Upper lobe of left lung (tissue), 6 donors: ENCODE measurements at regions not wholly inside any gene's neighbourhood (a gene's known extent, or its start where the extent isn't known, plus 50 kb on each side); places are given as distances from the start of the nearest gene placed in this dataset.

Source experiments
- ATAC-seq, 2 donors: fragments of 200-7000 bp; cut with Tn5 transposase; one replicate each; pipeline ENCODE4 v1.9.1; 2022; ENCODE audit warnings: mild to moderate bottlenecking in 2 of 2, moderate library complexity in 2 of 2; ENCODE audit not compliant: low FRiP score in 2 of 2
- DNase-seq, 2 donors: peaks; one replicate each; pipeline ENCODE4 v3.0.0-alpha.2; 2019 to 2020
- H3K27ac ChIP-seq, 4 donors: fragments of 200-600 bp; sonication (generic); one replicate each; pipeline ENCODE4 v1.5.1; 2016 to 2019
- H3K27me3 ChIP-seq, 4 donors: fragments of 200-600 bp; sonication (generic); one replicate each; pipeline ENCODE4 v1.5.1; 2017 to 2019
- H3K36me3 ChIP-seq, 4 donors: fragments of 200-600 bp; sonication (generic); one replicate each; pipeline ENCODE4 v1.5.1; 2016 to 2019
- H3K4me1 ChIP-seq, 4 donors: fragments of 200-600 bp; sonication (generic); one replicate each; pipeline ENCODE4 v1.5.1; 2018 to 2019
- H3K4me3 ChIP-seq, 4 donors: fragments of 200-600 bp; sonication (generic); one replicate each; pipeline ENCODE4 v1.5.1; 2017 to 2019; ENCODE audit warnings: mild to moderate bottlenecking in 2 of 4, moderate library complexity in 1 of 4
- H3K9me3 ChIP-seq, 4 donors: fragments of 200-600 bp; sonication (generic); one replicate each; pipeline ENCODE4 v1.5.1; 2018 to 2019
- CTCF ChIP-seq, 6 experiments: fragments of 450-650 bp in 4 of 6; fragments of 200-600 bp in 2 of 6; sonication (generic) in 2 of 6; IDR thresholded peaks; one replicate each; pipeline ENCODE4 v1.5.1; 2016 to 2019; ENCODE audit warnings: antibody characterized with exemption in 6 of 6
- EP300 ChIP-seq, 4 donors: sonication (generic); formaldehyde crosslinking; IDR thresholded peaks; one replicate each; pipeline ENCODE4 v1.5.1; 2017; ENCODE audit warnings: antibody characterized with exemption in 4 of 4, control low read depth in 2 of 4
- POLR2A ChIP-seq, 4 donors: fragments of 450-650 bp; IDR thresholded peaks; one replicate each; pipeline ENCODE4 v1.5.1; 2016 to 2017; ENCODE audit warnings: antibody characterized with exemption in 4 of 4, mild to moderate bottlenecking in 2 of 4
- POLR2AphosphoS5 ChIP-seq, 2 donors: sonication (generic); formaldehyde crosslinking; IDR thresholded peaks; one replicate each; pipeline ENCODE4 v1.5.1; 2017; ENCODE audit warnings: antibody characterized with exemption in 2 of 2
- WGBS, 2 donors: methylation state at CpG; one replicate each; pipeline ENCODE4 v1.1.5; 2017 to 2018; 5-methylcytosine and 5-hydroxymethylcytosine counted together
- donor health status: DM: no; HTN: no; CAD: no; lungs with moderate emphysema.
- donor health status: DM: no; HTN: yes; CAD: no; lungs with severe emphysema.

GRCh38 chr7:46786221-46786954 lies 795.5 kb downstream of the TNS3 start:
- WGBS, 2 donors, result 76 to 81% methylated on average over 8 of the region's 8 CpGs
- no peak for DNase-seq

GRCh38 chr7:46784732-46785131 lies 797.2 kb downstream of the TNS3 start:
- 65 to 66% methylated on average over 1 of the region's 1 CpG for WGBS, 2 donors
- no peak for ATAC-seq

More at GRCh38 chr7:46786221-46786954, 795.5 kb downstream of the TNS3 start:
- H3K4me1 ChIP-seq, result no peaks in the 10 kb centered on the region
- H3K9me3 ChIP-seq, result no peaks in the 10 kb centered on the region
- no peak overlapping the region for H3K27ac ChIP-seq
- TF ChIP-seq CTCF (IDR thresholded peaks at IDR 0.05) (no peak), POLR2A (IDR thresholded peaks at IDR 0.05) (no peak), POLR2AphosphoS5 (IDR thresholded peaks at IDR 0.05) (no peak), EP300 (IDR thresholded peaks at IDR 0.05) (no peak)
- ATAC-seq, result no peak
- no peaks in the 10 kb centered on the region for H3K36me3 ChIP-seq
- no peaks in the 10 kb centered on the region for H3K27me3 ChIP-seq
- no peak overlapping the region for H3K4me3 ChIP-seq

GRCh38 chr7:46781901-46782439 lies 799.9 kb downstream of the TNS3 start:
- no peaks in the 10 kb centered on the region for H3K27me3 ChIP-seq
- H3K4me1 ChIP-seq, result no peaks in the 10 kb centered on the region
- H3K27ac ChIP-seq, result no peak overlapping the region
- no peak overlapping the region for H3K4me3 ChIP-seq
- DNase-seq (no peak), ATAC-seq (no peak)
- H3K9me3 ChIP-seq, result no peaks in the 10 kb centered on the region
- no peak for TF ChIP-seq CTCF (IDR thresholded peaks at IDR 0.05)
- no peak for TF ChIP-seq POLR2AphosphoS5 (IDR thresholded peaks at IDR 0.05)
- TF ChIP-seq EP300 (IDR thresholded peaks at IDR 0.05), result no peak
- TF ChIP-seq POLR2A (IDR thresholded peaks at IDR 0.05), result no peak
- WGBS, 2 donors, result 79 to 83% methylated on average over 2 of the region's 2 CpGs
- no peaks in the 10 kb centered on the region for H3K36me3 ChIP-seq

More at GRCh38 chr7:46784732-46785131, 797.2 kb downstream of the TNS3 start:
- no peak for DNase-seq
- Histone ChIP-seq H3K4me1 (no peaks in the 10 kb centered on the region), H3K27me3 (no peaks in the 10 kb centered on the region), H3K9me3 (no peaks in the 10 kb centered on the region), H3K4me3 (no peak overlapping the region), H3K27ac (no peak overlapping the region), H3K36me3 (no peaks in the 10 kb centered on the region)
- TF ChIP-seq CTCF (IDR thresholded peaks at IDR 0.05) (no peak), POLR2AphosphoS5 (IDR thresholded peaks at IDR 0.05) (no peak), EP300 (IDR thresholded peaks at IDR 0.05) (no peak), POLR2A (IDR thresholded peaks at IDR 0.05) (no peak)

- H3K36me3 ChIP-seq, result no peaks in the 10 kb centered on the region
- DNase-seq, result no peak
- H3K27ac ChIP-seq, result no peak overlapping the region
- H3K9me3 ChIP-seq, result no peaks in the 10 kb centered on the region
- TF ChIP-seq POLR2A (IDR thresholded peaks at IDR 0.05), result no peak
- no peak for TF ChIP-seq POLR2AphosphoS5 (IDR thresholded peaks at IDR 0.05)
- peak in 3 of 6 experiments; percentile 13 to 28 (median 14) for TF ChIP-seq CTCF (IDR thresholded peaks at IDR 0.05)
- H3K4me1 ChIP-seq, result peaks cover 0 to 6% (median 0%) of the 10 kb centered on the region in 4 donors
- H3K27me3 ChIP-seq, result no peaks in the 10 kb centered on the region
- no peak overlapping the region for H3K4me3 ChIP-seq
- ATAC-seq, result no peak
- 0 to 5% methylated on average over 1 of the region's 1 CpG for WGBS, 2 donors
Observed at GRCh38 chr7:46776790-46777189, 805.1 kb downstream of the TNS3 start.

- ATAC-seq (no peak), DNase-seq (no peak)
- 39 to 50% methylated on average over 2 of the region's 2 CpGs for WGBS, 2 donors
- TF ChIP-seq EP300 (IDR thresholded peaks at IDR 0.05) (no peak), POLR2A (IDR thresholded peaks at IDR 0.05) (no peak), CTCF (IDR thresholded peaks at IDR 0.05) (no peak), POLR2AphosphoS5 (IDR thresholded peaks at IDR 0.05) (no peak)
- no peak overlapping the region for H3K4me3 ChIP-seq
- H3K9me3 ChIP-seq, result no peaks in the 10 kb centered on the region
- no peak overlapping the region for H3K27ac ChIP-seq
- no peaks in the 10 kb centered on the region for H3K36me3 ChIP-seq
- no peaks in the 10 kb centered on the region for H3K27me3 ChIP-seq
- H3K4me1 ChIP-seq, result peaks cover 0 to 6% (median 0%) of the 10 kb centered on the region in 4 donors
Observed at GRCh38 chr7:46775776-46776175, 806.1 kb downstream of the TNS3 start.
